Adrenal gland (tissue), 5 donors: ENCODE measurements at regions not wholly inside any gene's neighbourhood (a gene's known extent, or its start where the extent isn't known, plus 50 kb on each side); places are given as distances from the start of the nearest gene placed in this dataset.

Source experiments
- POLR2A ChIP-seq, 2 donors: fragments of 450-650 bp; IDR thresholded peaks; one replicate each; pipeline ENCODE4 v1.6.1; 2017; ENCODE audit warnings: antibody characterized with exemption in 2 of 2, mild to moderate bottlenecking in 2 of 2, moderate library complexity in 1 of 2
- TF ChIP-seq, protein P1 (sequence below), 6 experiments: fragments of 450-650 bp in 4 of 6; fragments of 200-600 bp in 2 of 6; sonication (generic) in 1 of 6; IDR thresholded peaks; 1 replicate in 5 of 6; 2 replicates in 1 of 6; pipeline versions ENCODE4 v1.5.1 to v1.8.0; 2016 to 2021; ENCODE audit warnings: antibody characterized with exemption in 6 of 6, mild to moderate bottlenecking in 2 of 6, moderate library complexity in 1 of 6
- donor health status: DM: no; HTN: no; CAD: no.

DNA sequence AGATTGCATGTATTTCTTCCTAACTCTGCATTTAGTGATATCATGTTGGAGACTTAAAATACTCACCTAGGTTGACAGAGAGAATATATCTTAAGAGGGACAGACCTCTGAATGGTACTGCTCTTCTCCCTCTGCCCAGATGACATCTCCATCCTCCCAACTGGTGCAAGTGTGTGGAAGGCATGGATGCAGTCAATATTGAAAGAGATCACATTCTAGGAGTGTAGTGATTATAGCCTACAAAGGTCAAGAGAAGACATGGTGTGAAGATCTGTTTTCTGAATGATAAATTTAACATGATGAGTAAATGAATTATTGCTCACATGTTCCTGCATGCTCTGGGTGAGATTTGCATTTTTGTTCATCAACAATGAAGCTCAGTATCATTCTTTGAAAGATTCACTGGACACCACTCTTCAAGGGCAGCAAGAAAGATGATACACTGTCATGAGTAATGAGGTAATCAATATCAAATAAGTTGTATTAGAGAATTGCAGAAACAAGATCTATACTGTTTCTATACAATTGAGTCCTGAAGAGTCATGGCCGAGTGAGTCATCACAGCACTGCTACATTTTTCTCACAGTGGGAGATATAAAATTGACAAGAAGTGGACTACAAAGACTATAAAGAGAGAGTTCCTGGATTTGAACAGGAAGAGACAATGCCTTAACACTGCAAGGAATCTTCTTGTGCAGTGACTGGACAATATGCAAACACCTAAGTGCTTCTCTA, 183.3 kb upstream of the KRR1 start:
- TF ChIP-seq, protein P1, sequence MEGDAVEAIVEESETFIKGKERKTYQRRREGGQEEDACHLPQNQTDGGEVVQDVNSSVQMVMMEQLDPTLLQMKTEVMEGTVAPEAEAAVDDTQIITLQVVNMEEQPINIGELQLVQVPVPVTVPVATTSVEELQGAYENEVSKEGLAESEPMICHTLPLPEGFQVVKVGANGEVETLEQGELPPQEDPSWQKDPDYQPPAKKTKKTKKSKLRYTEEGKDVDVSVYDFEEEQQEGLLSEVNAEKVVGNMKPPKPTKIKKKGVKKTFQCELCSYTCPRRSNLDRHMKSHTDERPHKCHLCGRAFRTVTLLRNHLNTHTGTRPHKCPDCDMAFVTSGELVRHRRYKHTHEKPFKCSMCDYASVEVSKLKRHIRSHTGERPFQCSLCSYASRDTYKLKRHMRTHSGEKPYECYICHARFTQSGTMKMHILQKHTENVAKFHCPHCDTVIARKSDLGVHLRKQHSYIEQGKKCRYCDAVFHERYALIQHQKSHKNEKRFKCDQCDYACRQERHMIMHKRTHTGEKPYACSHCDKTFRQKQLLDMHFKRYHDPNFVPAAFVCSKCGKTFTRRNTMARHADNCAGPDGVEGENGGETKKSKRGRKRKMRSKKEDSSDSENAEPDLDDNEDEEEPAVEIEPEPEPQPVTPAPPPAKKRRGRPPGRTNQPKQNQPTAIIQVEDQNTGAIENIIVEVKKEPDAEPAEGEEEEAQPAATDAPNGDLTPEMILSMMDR (IDR thresholded peaks at IDR 0.05): no peak
- no peak for TF ChIP-seq POLR2A (IDR thresholded peaks at IDR 0.05)
